HG03039 (cell line): ENCODE measurements at regions not wholly inside any gene's neighbourhood (a gene's known extent, or its start where the extent isn't known, plus 50 kb on each side); places are given as distances from the start of the nearest gene placed in this dataset.
"Not testable (repeated sequence)": the region's sequence is repeated elsewhere in the genome, so short reads cannot be mapped to it uniquely, and the experiment has no call there.

Experiments
- ATAC-seq: cut with Tn5 transposase; IDR thresholded peaks from one replicate; pipeline ENCODE4 v1.9.1; 2021; ENCODE audit warnings: mild to moderate bottlenecking, moderate library complexity; ENCODE audit not compliant: unreplicated experiment

DNA sequence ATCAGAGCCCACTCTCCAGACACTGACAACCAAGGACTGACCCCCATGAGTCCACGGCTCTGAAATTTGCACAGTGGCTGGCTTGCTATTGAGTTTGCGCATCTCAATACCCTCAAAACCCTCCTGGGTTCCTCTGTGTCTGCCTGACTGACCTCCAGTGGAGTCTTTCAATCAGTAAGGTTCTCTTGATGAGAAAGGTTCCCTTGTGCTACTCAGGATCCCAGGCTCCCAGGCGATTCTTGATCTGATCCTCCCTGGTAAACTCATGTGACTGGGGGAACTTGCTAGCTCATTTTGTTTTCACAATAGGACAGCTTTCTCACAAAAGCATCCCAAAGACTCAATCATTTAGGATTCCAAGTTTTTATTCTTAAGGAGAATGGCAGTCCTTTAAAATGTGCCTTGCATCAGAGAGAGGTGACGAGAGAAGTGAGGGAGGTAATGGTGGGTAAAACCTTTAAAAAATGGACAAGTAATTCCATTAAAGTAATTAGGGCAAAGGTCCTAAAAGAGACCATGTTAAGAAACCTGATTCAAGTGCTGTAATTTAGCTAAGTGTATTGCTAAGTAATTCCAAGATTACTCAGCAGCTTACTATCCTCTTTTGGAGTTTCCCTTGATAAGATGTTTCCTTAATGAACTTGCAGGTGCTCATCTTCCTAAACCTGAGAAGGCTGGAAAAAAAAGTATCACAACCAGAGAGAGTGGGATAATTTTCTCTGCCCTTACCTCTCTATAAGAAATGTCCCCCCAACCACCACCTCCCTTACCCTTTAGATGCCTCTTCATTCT is 304.7 kb upstream of the SGK1 start:
- no peak for ATAC-seq

DNA sequence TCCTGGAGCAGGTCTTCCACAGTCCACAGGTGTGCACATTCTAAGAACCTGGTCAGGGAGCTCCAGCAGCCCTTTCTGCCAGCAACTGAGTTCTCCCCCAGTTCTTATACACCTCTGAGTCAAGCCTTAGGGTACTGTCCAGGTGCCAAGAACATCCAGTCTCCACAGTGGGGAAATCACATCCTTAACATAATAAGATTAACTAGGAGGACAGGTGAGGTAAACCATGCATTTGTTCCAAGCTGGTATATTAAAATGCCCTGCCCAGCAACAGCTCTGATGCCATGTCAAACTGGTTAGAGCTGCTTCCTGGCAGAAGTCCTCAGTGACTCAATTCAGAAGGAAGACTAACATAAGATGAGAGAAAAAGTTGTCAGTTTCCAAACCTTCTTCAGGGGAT is 303.9 kb upstream of the SGK1 start:
- no peak for ATAC-seq

DNA sequence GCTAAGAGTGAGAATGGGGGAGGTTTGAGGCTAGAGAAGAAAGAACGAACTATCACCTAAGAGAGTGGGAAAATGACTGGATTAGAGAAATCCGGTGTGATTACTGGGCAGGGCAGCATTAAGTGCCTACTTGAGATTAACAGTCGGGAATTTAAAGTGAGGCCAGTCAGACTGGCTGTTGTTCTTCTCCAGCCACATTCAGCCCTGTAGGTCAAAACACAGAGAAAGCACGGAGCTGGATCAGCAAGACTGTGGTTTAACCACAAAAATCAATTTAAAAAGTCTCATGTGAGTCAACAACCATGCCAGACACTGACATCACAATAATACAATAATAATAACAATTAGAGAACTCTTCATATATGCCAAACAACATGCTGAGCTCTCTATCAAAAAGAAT is 301.9 kb upstream of the SGK1 start:
- no peak for ATAC-seq

DNA sequence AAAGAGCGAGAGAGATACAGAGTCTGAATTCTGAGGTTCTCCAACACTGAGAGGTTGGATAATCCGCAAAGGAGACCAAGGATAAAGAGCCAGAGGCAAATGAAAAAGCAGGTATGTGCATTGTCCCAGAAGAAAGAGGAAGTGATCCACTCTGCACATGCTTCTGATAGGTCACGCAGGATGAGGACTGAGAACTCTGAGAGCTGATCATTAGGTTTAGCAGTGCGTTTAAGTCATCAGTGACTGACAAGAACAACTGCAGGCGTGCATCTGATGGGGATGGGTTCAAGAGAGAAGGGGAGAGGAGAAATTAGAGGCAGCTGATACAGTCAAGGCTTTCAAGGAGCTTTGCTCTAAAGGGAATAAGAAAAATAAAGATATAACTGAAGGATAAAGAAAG is 301.2 kb upstream of the SGK1 start:
- no peak for ATAC-seq

DNA sequence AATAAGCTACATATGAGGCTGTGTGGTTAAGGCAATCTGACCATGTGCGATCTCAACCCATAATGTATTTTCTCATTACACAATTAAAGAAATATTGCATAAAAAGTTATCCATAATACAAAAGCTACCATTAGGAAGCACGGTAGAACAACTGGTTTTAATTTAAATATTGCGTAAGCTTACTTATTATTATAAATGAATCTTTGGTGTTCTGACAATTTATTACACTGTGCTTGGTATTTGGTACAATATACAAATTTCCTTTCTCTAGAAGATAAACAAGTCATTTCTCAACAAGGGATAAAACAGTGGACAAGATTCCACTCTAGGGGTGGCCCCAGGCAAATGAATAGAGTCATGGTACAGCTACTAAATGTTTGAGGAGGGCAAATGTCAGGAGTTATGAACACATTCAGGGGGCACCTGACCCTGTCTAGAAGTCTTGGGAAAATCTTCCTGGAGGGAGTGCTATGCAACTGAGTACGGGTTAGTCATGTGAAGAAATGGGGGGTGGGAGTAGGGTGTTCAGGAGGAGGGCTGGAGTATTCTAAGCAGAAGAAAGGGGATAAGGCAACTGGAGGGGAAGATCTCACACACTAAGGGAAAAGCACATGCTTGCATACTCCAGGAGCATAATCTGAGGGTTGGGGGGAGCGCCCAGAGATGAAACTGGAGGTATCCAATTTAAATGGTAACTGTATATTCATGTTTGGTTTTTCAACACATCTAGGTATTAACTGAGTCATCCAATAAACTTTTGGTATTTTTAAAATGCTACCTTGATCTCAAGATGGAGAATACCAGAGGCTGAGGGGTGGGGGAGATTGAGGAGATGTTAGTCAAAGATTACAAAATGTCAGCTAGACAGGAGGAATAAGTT is 296.9 kb upstream of the SGK1 start:
- ATAC-seq: no peak

DNA sequence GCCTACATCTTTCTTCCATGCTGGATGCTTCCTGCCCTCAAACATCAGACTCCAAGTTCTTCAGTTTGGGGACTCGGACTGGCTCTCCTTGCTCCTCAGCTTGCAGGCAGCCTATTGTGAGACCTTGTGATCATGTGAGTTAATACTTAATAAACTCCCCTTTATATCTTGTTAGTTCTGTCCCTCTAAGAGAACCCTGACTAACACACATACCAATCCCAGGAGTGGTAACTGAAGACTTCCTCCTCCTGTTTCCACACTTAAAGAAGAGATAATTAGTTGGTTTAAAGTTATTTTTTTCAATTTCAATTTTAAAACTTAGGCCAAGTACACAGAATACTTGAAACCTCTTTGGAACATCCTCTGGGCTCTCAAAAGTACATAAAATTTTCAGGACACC is 294.2 kb upstream of the SGK1 start:
- not testable (repeated sequence) for ATAC-seq

DNA sequence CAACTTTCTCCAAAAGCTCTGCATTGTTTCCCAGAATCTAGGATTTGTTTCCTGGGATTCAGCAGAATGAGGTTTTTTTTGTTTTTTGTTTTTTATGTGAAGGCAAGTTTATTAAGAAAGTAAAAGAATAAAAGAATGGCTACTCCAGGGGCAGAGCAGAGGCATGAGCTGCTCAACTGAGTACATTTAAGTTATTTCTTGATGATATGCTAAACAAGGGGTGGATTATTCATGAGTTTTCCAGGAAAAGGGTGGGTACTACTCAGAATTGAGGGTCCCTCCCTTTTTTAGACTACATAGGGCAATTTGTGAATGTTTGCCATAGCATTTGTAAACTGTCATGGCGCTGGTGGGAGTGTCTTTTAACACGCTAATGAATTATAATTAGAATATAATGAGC is 292.5 kb upstream of the SGK1 start:
- ATAC-seq: no peak

DNA sequence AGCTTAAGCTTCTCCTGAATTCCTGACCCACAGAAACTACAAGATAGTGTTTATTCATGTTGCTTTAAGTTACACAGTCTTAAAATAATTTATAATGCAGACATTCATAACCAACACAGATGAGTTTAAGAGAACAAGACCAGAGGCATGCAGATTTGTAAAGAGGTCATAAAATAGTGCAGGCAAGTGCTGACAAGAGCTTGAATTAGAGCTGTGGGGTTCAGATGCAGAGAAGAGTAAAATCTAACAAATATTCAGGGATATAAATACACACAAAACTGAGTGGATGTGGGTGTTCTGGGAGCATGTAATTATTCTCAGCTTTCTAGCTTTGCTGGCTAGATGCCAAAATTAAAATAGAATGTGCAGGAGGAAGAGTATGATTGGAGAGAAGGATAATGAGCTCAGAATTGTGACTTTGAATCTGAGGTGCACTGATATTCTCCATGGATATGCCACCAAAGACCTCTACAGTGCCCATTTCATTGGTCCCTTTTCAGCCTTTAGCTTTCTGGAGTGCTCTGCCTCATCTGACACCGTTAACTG is 291.9 kb upstream of the SGK1 start:
- no peak for ATAC-seq

DNA sequence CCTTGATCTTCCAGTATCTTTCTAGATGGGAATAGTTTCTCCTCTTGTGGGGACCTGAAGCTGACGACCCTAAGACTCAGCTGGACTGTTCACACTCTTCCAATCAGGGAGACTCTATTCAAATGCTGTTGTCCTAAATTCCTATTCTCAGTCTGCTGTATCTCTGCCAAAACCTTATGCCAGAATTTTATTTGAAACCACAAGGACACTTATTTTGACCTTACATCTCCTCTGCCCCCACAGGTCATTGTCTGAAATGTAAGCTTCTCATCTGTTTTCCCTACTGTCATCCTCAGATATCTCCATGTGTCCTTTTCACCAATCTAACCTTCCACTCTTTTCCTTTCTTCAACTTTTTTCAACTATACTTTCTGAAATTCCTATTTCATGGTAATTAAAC is 289.5 kb upstream of the SGK1 start:
- no peak for ATAC-seq

DNA sequence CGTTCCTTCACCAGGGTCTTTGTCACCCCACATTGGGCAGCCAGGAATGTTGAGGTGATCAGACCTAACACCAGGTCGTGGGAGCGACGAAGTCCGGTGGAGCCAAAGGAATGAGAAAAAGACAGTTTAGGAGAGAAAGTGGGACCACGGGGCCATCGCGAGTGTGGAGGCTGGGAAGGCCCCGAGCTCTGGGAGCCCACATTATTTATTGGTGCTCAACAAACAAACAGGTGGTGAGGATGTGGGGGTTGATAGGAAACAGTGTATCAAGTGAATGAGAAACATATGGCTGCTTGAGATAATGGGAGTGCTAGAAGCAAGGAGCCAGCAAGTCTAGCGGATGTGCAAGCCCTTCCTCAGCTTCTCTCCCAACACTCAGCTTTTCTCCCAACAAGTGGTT is 287.1 kb upstream of the SGK1 start:
- no peak for ATAC-seq

DNA sequence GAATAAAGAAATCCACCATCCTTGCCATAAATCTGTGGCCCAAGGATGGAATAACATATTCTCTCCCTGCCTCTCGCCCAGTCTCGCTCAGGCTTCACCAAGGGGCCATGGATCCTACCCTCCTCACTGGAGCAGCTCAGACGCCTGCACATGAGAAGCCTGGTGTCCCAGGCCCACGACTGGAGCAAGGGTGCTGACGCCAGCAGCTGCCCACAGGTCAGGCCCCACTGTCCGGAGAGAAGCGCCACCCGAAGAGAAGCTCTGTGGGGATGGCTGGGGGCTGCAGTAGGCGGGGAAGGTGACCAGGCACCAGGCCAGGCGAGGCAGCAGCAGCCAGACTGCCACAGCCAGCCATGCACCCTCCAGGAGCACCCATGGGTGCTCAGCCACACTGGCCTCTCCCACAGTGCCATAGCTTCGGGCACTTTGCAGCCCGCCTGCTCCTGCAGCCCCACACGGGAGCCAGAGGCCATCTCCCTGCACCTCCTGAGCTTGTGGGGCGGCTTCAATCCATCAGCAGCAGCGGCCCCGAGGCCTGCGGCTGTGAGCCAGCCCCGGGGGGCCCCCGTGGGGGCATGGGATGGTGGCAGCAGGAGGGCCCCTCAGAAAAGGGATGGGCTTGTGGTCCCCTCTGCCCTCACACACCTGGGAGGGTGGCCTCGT is 286.2 kb upstream of the SGK1 start:
- ATAC-seq: no peak

DNA sequence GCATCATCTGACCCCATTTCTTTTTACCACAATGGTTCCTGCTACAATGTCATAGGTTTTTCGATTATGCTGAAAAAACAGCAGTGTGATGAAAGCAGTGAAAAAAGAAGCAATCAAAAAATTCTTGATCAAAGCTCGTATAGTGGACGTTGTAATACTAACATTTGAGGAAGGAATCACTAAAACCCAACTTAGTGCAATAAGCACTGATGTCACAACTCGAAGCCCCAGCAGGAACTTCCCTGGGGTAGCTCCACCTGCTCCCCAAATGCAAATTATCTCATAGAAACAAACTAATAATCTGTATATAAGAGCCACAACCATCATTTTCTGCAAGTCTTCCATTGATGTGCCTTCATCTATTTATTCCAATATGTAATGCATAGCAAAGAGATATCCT is 285.6 kb upstream of the SGK1 start:
- ATAC-seq: no peak

DNA sequence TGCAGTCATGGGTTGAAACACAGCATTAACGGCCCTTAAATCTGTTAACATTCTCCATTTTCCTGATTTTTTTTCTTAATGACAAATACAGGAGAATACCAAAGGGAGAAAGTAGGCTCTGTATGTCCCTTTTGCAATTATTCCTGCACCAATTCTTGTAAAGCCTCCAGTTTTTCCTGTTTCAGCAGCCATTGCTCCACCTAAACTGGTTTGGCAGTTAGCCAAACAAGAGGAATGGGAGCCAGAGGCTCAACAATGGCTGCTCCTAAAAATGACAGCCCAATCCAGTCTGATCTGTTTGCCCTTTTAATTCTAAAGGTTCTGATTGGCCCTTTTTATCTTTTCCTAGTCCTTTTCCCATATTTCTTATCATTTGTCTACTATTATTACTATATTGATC is 284.2 kb upstream of the SGK1 start:
- ATAC-seq: no peak

DNA sequence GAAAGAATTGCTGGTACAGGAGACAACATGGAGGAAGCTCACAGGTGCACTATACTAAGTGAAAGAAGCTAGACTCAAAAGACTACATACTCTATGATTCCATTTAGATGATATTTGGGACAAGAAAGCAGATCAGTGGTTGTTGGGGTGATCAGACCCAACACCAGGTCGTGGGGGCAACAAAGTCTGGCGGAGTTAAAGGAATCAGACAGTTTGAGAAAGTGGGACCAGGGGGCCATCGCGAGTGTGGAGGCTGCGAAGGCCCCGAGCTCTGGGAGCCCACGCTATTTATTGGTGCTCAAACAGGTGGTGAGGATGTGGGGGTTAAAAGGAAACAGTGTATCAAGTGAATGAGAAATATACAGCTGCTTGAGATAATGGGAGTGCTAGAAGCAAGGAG is 282.8 kb upstream of the SGK1 start:
- no peak for ATAC-seq

DNA sequence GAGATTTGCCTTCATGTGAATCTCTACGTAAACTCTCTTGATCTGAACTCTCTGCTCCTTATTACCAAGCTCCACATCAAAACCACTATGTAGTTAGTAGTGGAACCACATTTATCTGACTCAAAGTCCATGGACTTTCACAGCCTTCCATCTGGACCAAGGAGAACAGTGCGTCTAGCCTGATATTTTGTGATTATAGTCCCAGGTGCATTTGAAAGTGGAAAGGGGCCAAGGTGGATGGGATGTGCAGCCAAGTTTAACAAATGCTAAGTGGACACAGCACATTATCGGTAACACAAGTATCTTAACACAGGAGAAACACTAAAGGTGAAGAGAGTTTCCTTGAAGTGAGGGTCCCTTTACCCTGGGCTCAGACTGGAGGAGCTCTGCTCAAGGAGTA is 281.2 kb upstream of the SGK1 start:
- no peak for ATAC-seq

DNA sequence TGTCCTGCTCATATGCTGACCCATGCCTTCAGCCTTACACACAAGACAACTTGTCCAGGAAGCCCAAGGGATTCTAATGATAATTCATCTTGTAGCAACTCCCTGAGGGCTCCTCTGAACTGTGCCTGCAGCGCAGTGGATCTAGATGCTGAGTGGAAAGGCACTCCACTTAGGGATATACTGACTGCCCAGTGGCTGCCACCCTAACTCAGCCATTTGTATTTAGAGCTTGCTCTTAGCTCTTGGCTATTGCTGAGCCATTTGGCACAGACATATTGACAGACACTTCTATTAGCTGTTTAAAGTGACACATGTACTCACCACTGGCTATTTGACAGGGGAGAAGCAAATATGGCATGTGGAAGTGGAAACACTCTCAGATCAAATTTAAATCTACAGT is 278.3 kb upstream of the SGK1 start:
- ATAC-seq: no peak

DNA sequence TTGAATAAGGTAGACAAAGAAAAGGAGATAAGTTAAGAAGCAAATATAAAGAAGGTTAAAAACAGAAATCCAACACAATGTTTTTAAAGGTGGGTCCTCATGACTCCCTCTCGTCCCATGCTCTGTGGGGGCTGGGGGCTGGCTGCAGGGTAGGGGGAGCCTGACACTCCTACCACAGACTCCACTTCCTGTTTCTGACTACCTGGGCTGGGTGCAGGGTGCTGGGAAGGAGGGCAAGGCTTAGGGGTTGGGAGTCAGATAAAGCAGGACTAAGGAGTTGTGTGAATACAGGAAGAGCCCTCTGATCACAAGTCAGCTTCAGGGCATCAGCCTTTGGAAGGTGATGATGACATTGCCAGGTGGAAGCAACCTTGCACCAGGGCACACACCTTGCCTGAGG is 277.0 kb upstream of the SGK1 start:
- no peak for ATAC-seq

DNA sequence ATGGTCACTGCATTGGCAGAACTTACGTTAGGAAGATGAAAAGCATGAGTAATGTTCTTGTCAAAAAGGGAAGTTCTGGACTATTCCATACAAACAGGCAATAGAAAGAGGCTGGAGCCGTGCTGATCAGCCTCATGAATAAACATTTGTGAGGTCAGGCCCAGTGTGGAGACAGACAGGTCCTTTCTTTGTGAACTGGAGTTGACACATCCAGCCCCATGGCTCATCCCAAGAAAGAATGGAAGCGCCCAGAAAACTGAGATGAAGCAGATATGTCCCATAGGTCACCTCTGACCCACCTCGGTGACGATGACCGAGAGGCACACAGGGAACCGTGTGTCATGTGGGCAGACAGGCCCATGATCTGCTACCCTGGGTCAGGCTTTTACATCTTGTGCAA is 276.0 kb upstream of the SGK1 start:
- no peak for ATAC-seq

DNA sequence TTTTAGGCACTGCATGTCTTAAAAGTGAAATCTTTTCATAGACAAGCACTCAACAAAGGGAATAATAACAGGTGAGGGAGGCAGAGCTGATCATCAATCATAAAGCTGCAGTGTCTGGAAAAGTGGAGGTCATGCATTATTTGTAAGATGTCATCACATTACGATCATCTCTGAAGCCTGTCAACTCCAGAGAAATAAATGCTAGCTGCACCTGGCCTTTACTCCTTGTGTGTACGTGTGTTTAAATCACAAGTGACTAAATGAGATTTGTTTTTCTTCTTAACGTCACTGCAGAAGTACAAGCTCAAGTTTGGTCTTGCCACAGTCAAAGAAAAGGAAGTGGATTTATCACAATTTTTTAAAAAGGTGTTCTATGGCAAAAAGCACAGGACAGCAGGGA is 275.5 kb upstream of the SGK1 start:
- ATAC-seq: no peak

DNA sequence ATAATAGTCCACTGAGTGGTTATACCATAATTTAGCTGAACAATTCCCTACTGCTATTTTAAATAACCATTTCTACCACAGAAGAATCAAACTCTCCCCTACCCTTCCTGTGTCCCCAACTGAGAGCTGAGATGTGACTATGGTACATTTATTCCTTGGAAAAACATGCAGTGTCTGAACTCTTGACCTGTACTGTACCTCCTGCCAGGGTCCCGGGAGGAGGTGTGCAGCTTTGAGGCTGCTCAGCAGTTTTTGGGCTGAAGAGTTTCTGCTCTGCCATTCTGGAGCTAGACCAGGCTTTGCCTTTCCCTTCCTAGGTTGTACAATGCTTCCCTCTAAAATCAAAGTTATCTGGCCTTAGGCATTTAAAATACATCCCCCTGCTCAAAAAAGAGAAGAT is 275.1 kb upstream of the SGK1 start:
- ATAC-seq: no peak

DNA sequence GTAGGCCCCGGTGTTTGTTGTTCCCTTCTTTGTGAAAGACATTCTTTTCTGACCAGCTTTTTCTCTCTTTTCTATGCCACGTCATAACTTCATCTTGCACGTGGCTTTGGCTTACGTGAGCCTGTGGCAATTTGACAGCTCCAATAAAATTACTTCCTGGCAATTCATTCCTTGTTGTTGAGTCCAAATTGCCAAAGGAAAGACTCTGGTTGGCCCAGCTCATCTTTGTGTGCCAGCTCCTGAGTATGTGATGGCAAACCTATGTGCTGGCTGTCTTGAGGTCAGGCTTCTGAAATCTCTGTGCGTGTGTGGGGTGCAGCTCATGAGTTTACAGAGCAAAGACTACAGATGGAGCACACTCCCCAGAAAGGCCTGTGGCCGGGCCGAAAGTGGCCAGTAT is 272.5 kb upstream of the SGK1 start:
- no peak for ATAC-seq

DNA sequence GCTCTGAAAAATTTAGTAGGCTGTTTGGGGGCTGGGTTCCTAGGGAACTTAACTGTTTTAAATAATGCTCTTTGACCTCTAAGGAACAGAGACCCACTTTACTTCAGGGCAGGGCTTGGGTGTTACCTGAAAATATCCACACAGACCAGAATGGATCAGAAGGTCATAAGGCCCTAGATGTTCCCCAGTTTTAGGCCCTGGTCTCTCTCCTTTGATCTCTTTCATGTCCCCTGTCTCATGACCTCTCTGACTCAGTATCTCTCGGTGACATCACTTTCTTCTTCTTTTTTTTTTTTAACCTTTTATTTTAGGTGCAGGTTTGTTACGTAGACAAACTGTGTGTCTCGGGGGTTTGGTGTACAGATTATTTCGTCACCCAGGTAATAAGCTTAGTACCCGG is 272.1 kb upstream of the SGK1 start:
- no peak for ATAC-seq
